ENCODE measurements at regions not wholly inside any gene's neighbourhood (a gene's known extent, or its start where the extent isn't known, plus 50 kb on each side); places are given as distances from the start of the nearest gene placed in this dataset.

DNA sequence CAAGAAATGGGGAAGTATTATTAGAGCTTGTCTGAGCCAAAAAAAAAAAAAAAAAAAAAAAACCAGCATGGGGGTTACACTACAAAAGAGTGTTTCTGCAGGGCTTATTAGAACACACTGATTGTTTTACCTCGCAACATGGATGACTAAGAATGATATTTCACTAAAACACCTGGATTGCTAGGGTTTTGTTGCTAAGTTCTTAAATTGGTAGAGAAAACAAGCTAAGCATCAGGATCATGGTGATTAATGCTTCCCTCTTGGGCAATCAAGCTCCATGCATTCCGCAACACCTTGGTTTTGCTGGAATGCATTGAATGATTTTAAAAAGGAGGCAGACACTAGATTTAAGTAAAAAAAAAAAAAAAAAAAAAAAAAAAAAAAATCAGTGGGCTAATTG lies 931.4 kb upstream of the CDH8 start:
- TF ChIP-seq POLR2A (IDR thresholded peaks at IDR 0.05) = no peak
- TF ChIP-seq, protein P1, sequence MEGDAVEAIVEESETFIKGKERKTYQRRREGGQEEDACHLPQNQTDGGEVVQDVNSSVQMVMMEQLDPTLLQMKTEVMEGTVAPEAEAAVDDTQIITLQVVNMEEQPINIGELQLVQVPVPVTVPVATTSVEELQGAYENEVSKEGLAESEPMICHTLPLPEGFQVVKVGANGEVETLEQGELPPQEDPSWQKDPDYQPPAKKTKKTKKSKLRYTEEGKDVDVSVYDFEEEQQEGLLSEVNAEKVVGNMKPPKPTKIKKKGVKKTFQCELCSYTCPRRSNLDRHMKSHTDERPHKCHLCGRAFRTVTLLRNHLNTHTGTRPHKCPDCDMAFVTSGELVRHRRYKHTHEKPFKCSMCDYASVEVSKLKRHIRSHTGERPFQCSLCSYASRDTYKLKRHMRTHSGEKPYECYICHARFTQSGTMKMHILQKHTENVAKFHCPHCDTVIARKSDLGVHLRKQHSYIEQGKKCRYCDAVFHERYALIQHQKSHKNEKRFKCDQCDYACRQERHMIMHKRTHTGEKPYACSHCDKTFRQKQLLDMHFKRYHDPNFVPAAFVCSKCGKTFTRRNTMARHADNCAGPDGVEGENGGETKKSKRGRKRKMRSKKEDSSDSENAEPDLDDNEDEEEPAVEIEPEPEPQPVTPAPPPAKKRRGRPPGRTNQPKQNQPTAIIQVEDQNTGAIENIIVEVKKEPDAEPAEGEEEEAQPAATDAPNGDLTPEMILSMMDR (IDR thresholded peaks at IDR 0.05) = no peak
